ENCODE measurements at regions not wholly inside any gene's neighbourhood (a gene's known extent, or its start where the extent isn't known, plus 50 kb on each side); places are given as distances from the start of the nearest gene placed in this dataset.
"Not testable (repeated sequence)": the region's sequence is repeated elsewhere in the genome, so short reads cannot be mapped to it uniquely, and the experiment has no call there.

- Histone ChIP-seq H3K79me2 (ENCODE audit: control insufficient read depth, insufficient read depth, low read length) (no peaks in the 10 kb centered on the region), H3K9me3 (ENCODE audit: control insufficient read depth, insufficient read depth, low read depth, low read length) (no peaks in the 10 kb centered on the region), H3K4me1 (ENCODE audit: control insufficient read depth, extremely low read depth, insufficient read depth, low read length) (no peaks in the 10 kb centered on the region), H3K27ac (ENCODE audit: insufficient read depth, low read length) (no peak overlapping the region), H3K9ac (ENCODE audit: insufficient read depth, low read length) (no peak overlapping the region), H3K4me2 (ENCODE audit: extremely low read depth, insufficient read depth, low read length) (no peak overlapping the region), H3K27me3 (ENCODE audit: control insufficient read depth, insufficient read depth, low read length) (peaks cover 7% of the 10 kb centered on the region), H4K20me1 (ENCODE audit: control insufficient read depth, extremely low read depth, insufficient read depth, low read length) (no peaks in the 10 kb centered on the region), H2AFZ (ENCODE audit: low read length) (no peak overlapping the region), H3K36me3 (ENCODE audit: control insufficient read depth, insufficient read depth, low read length) (no peaks in the 10 kb centered on the region), H3K4me3 (replicated peaks in 1 of 4; ENCODE audit: control extremely low read depth in 1 of 4, insufficient read depth in 1 of 4, low read depth in 3 of 4, low read length in 4 of 4) (no peak overlapping the region)
- DNase-seq (ENCODE audit: low read depth in 2 of 2): no peak
- no peak for TF ChIP-seq EZH2 (IDR thresholded peaks at IDR 0.05; ENCODE audit: low read length, missing control alignments)
- TF ChIP-seq CTCF (conservative IDR thresholded peaks at IDR 0.05 in 1 of 2, IDR thresholded peaks at IDR 0.05 in 1 of 2; ENCODE audit: low read depth in 1 of 2, low read length in 2 of 2): no peak
Observed at GRCh38 chr3:139109271-139109670, 64.6 kb upstream of the PRR23C start.

GRCh38 chr3:139110072-139110830, 65.6 kb upstream of the PRR23C start:
- H3K9me3 ChIP-seq (ENCODE audit: control insufficient read depth, insufficient read depth, low read depth, low read length): no peaks in the 10 kb centered on the region
- peaks cover 7% of the 10 kb centered on the region for H3K27me3 ChIP-seq (ENCODE audit: control insufficient read depth, insufficient read depth, low read length)
- no peaks in the 10 kb centered on the region for H3K79me2 ChIP-seq (ENCODE audit: control insufficient read depth, insufficient read depth, low read length)
- H4K20me1 ChIP-seq (ENCODE audit: control insufficient read depth, extremely low read depth, insufficient read depth, low read length): no peaks in the 10 kb centered on the region
- no peak overlapping the region for H3K27ac ChIP-seq (ENCODE audit: insufficient read depth, low read length)
- no peak for DNase-seq (ENCODE audit: low read depth in 2 of 2)
- TF ChIP-seq EZH2 (IDR thresholded peaks at IDR 0.05; ENCODE audit: low read length, missing control alignments): no peak
- no peak for TF ChIP-seq CTCF (conservative IDR thresholded peaks at IDR 0.05 in 1 of 2, IDR thresholded peaks at IDR 0.05 in 1 of 2; ENCODE audit: low read depth in 1 of 2, low read length in 2 of 2)
- no peak overlapping the region for H3K4me2 ChIP-seq (ENCODE audit: extremely low read depth, insufficient read depth, low read length)
- no peaks in the 10 kb centered on the region for H3K4me1 ChIP-seq (ENCODE audit: control insufficient read depth, extremely low read depth, insufficient read depth, low read length)
- no peak overlapping the region for H3K4me3 ChIP-seq (replicated peaks in 1 of 4; ENCODE audit: control extremely low read depth in 1 of 4, insufficient read depth in 1 of 4, low read depth in 3 of 4, low read length in 4 of 4)
- no peak overlapping the region for H2AFZ ChIP-seq (ENCODE audit: low read length)
- H3K9ac ChIP-seq (ENCODE audit: insufficient read depth, low read length): no peak overlapping the region
- H3K36me3 ChIP-seq (ENCODE audit: control insufficient read depth, insufficient read depth, low read length): no peaks in the 10 kb centered on the region

GRCh38 chr3:139110929-139111328, 66.2 kb upstream of the PRR23C start:
- H3K27ac ChIP-seq (ENCODE audit: insufficient read depth, low read length); H2AFZ ChIP-seq (ENCODE audit: low read length); H3K4me3 ChIP-seq (replicated peaks in 1 of 4; ENCODE audit: control extremely low read depth in 1 of 4, insufficient read depth in 1 of 4, low read depth in 3 of 4, low read length in 4 of 4); H3K4me2 ChIP-seq (ENCODE audit: extremely low read depth, insufficient read depth, low read length); H3K4me1 ChIP-seq (ENCODE audit: control insufficient read depth, extremely low read depth, insufficient read depth, low read length); H3K9ac ChIP-seq (ENCODE audit: insufficient read depth, low read length); H3K9me3 ChIP-seq (ENCODE audit: control insufficient read depth, insufficient read depth, low read depth, low read length); DNase-seq (ENCODE audit: low read depth in 2 of 2); H3K36me3 ChIP-seq (ENCODE audit: control insufficient read depth, insufficient read depth, low read length); H3K27me3 ChIP-seq (ENCODE audit: control insufficient read depth, insufficient read depth, low read length); H3K79me2 ChIP-seq (ENCODE audit: control insufficient read depth, insufficient read depth, low read length); H4K20me1 ChIP-seq (ENCODE audit: control insufficient read depth, extremely low read depth, insufficient read depth, low read length): not testable (repeated sequence)

Measured in fibroblast of lung (primary cell).